ENCODE measurements at regions not wholly inside any gene's neighbourhood (a gene's known extent, or its start where the extent isn't known, plus 50 kb on each side); places are given as distances from the start of the nearest gene placed in this dataset.

GRCh38 chr3:176566757-176567156, 630.5 kb downstream of the TBL1XR1 start:
- no peak for DNase-seq

- no peak for DNase-seq
Measured at GRCh38 chr3:176562331-176562730, 635.0 kb downstream of the TBL1XR1 start.

GRCh38 chr3:176561826-176562225, 635.5 kb downstream of the TBL1XR1 start:
- no peak for DNase-seq

- DNase-seq: no peak
Measured at GRCh38 chr3:176554791-176555654, 642.3 kb downstream of the TBL1XR1 start.

GRCh38 chr3:176554264-176554663, 643.0 kb downstream of the TBL1XR1 start:
- no peak for DNase-seq

GRCh38 chr3:176526942-176527341, 670.3 kb downstream of the TBL1XR1 start:
- no peak for DNase-seq

GRCh38 chr3:176526225-176526624, 671.1 kb downstream of the TBL1XR1 start:
- no peak for DNase-seq

- DNase-seq: no peak
Measured at GRCh38 chr3:176523114-176523513, 674.2 kb downstream of the TBL1XR1 start.

GRCh38 chr3:176522436-176522835, 674.8 kb downstream of the TBL1XR1 start:
- no peak for DNase-seq

GRCh38 chr3:176521531-176522175, 675.6 kb downstream of the TBL1XR1 start:
- no peak for DNase-seq

- DNase-seq: peak in 5 of 56 donors; percentile 0 to 34 (median 2)
Measured at GRCh38 chr3:176514297-176514696, 683.0 kb downstream of the TBL1XR1 start.

GRCh38 chr3:176513604-176514003, 683.7 kb downstream of the TBL1XR1 start:
- no peak for DNase-seq

GRCh38 chr3:176512037-176512436, 685.2 kb downstream of the TBL1XR1 start:
- DNase-seq: no peak

- DNase-seq: no peak
Measured at GRCh38 chr3:176510097-176510496, 687.2 kb downstream of the TBL1XR1 start.

- no peak for DNase-seq
Measured at GRCh38 chr3:176505878-176506621, 691.2 kb downstream of the TBL1XR1 start.

- DNase-seq: no peak
Measured at GRCh38 chr3:176491084-176491483, 706.2 kb downstream of the TBL1XR1 start.

GRCh38 chr3:176490357-176490756, 706.9 kb downstream of the TBL1XR1 start:
- DNase-seq: no peak

GRCh38 chr3:176479248-176479647, 718.0 kb downstream of the TBL1XR1 start:
- DNase-seq: no peak

GRCh38 chr3:176469694-176470205, 727.5 kb downstream of the TBL1XR1 start:
- DNase-seq: no peak

GRCh38 chr3:176463610-176464009, 733.7 kb downstream of the TBL1XR1 start:
- no peak for DNase-seq

GRCh38 chr3:176447369-176447768, 749.9 kb downstream of the TBL1XR1 start:
- no peak for DNase-seq

GRCh38 chr3:176442326-176442725, 755.0 kb downstream of the TBL1XR1 start:
- DNase-seq: no peak
